ENCODE measurements at regions not wholly inside any gene's neighbourhood (a gene's known extent, or its start where the extent isn't known, plus 50 kb on each side); places are given as distances from the start of the nearest gene placed in this dataset.

DNA sequence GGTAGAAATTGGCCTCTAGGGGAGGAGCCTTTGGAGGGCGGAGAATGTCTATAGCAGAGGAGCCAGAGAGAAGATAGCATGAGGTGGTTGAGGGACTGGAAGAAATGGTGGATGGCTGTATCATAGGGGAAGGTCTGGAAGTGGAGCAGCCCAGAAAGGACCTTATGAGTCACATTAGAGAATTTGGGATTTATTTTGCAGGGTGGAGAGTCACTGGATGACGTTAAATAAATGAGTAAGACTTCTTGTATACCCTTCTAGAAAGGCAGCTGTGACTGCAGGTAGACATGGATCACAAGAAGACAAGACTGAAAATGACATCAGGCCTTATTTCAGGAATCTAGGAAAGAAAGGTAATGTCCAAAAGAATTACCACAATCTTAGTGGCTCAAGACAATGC lies 208.2 kb upstream of the TMTC1 start:
- no peak overlapping the region for H3K9ac ChIP-seq (ENCODE audit: low read depth in 1 of 2, low read length in 2 of 2)
- 82% methylated on average over 2 of the region's 2 CpGs for WGBS
- H3K9me3 ChIP-seq (ENCODE audit: control insufficient read depth in 4 of 4, low read length in 3 of 4), result no peaks in the 10 kb centered on the region
- no peaks in the 10 kb centered on the region for H3K4me1 ChIP-seq (ENCODE audit: control insufficient read depth in 4 of 4, insufficient read depth in 4 of 4, low read length in 3 of 4)
- DNase-seq (ENCODE audit: low spot score), result no peak
- H3K4me3 ChIP-seq (ENCODE audit: low read depth in 1 of 3, low read length in 3 of 3), result no peak overlapping the region
- H3K36me3 ChIP-seq (ENCODE audit: control insufficient read depth in 4 of 4, insufficient read depth in 3 of 4, low read depth in 1 of 4, low read length in 3 of 4), result no peaks in the 10 kb centered on the region
- H3K27ac ChIP-seq (ENCODE audit: low read depth in 1 of 2, low read length in 2 of 2), result no peak overlapping the region
- no peak for TF ChIP-seq YY1 (IDR thresholded peaks at IDR 0.05)
- no peak for TF ChIP-seq RAD21 (IDR thresholded peaks at IDR 0.05)
- TF ChIP-seq, protein P1, sequence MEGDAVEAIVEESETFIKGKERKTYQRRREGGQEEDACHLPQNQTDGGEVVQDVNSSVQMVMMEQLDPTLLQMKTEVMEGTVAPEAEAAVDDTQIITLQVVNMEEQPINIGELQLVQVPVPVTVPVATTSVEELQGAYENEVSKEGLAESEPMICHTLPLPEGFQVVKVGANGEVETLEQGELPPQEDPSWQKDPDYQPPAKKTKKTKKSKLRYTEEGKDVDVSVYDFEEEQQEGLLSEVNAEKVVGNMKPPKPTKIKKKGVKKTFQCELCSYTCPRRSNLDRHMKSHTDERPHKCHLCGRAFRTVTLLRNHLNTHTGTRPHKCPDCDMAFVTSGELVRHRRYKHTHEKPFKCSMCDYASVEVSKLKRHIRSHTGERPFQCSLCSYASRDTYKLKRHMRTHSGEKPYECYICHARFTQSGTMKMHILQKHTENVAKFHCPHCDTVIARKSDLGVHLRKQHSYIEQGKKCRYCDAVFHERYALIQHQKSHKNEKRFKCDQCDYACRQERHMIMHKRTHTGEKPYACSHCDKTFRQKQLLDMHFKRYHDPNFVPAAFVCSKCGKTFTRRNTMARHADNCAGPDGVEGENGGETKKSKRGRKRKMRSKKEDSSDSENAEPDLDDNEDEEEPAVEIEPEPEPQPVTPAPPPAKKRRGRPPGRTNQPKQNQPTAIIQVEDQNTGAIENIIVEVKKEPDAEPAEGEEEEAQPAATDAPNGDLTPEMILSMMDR (IDR thresholded peaks at IDR 0.05; ENCODE audit: low read depth, low read length, missing input control), result no peak
- no peak for TF ChIP-seq JUND (IDR thresholded peaks at IDR 0.05)
- no peak for TF ChIP-seq HNF4A (conservative IDR thresholded peaks at IDR 0.05)
- no peak for TF ChIP-seq HNF4G (IDR thresholded peaks at IDR 0.05)
- no peak for TF ChIP-seq FOXA2 (IDR thresholded peaks at IDR 0.05)
- H3K27me3 ChIP-seq (ENCODE audit: control insufficient read depth in 4 of 4, insufficient read depth in 4 of 4, low read length in 3 of 4), result no peaks in the 10 kb centered on the region

DNA sequence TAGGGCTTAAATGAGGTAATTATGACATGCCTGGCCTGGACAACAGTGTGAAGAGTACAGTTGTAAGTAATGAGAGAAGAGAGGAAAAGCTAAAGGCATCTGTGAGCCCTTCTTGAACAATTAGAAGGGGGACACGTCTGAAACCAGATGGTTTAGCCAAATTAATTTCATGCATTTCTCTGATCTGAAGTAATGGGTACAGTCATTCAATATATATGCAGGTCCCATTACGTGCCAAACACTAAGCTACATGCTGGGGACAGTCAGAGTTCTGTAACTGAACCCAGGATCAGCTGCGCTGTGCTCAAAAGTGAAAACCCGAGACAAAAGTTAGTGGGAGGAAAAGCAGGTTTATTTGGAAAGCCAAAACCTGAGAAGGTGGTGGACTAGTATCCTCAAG lies 207.2 kb upstream of the TMTC1 start:
- Histone ChIP-seq H3K27me3 (ENCODE audit: control insufficient read depth in 4 of 4, insufficient read depth in 4 of 4, low read length in 3 of 4) (no peaks in the 10 kb centered on the region), H3K4me3 (ENCODE audit: low read depth in 1 of 3, low read length in 3 of 3) (no peak overlapping the region), H3K9ac (ENCODE audit: low read depth in 1 of 2, low read length in 2 of 2) (no peak overlapping the region), H3K27ac (ENCODE audit: low read depth in 1 of 2, low read length in 2 of 2) (no peak overlapping the region), H3K36me3 (ENCODE audit: control insufficient read depth in 4 of 4, insufficient read depth in 3 of 4, low read depth in 1 of 4, low read length in 3 of 4) (no peaks in the 10 kb centered on the region), H3K4me1 (ENCODE audit: control insufficient read depth in 4 of 4, insufficient read depth in 4 of 4, low read length in 3 of 4) (no peaks in the 10 kb centered on the region), H3K9me3 (ENCODE audit: control insufficient read depth in 4 of 4, low read length in 3 of 4) (no peaks in the 10 kb centered on the region)
- TF ChIP-seq FOXA1 (IDR thresholded peaks at IDR 0.05) (no peak), FOXA2 (IDR thresholded peaks at IDR 0.05) (no peak), HNF4A (conservative IDR thresholded peaks at IDR 0.05) (no peak), GABPA (IDR thresholded peaks at IDR 0.05 in 1 of 2, conservative IDR thresholded peaks at IDR 0.05 in 1 of 2) (no peak), YY1 (IDR thresholded peaks at IDR 0.05) (no peak), SP1 (IDR thresholded peaks at IDR 0.05) (no peak), RXRA (IDR thresholded peaks at IDR 0.05) (no peak), EGR1 (IDR thresholded peaks at IDR 0.05; ENCODE audit: low read depth in 2 of 2) (no peak), JUND (IDR thresholded peaks at IDR 0.05) (no peak), HNF4G (IDR thresholded peaks at IDR 0.05) (no peak), RAD21 (IDR thresholded peaks at IDR 0.05) (no peak)
- TF ChIP-seq, protein P2, sequence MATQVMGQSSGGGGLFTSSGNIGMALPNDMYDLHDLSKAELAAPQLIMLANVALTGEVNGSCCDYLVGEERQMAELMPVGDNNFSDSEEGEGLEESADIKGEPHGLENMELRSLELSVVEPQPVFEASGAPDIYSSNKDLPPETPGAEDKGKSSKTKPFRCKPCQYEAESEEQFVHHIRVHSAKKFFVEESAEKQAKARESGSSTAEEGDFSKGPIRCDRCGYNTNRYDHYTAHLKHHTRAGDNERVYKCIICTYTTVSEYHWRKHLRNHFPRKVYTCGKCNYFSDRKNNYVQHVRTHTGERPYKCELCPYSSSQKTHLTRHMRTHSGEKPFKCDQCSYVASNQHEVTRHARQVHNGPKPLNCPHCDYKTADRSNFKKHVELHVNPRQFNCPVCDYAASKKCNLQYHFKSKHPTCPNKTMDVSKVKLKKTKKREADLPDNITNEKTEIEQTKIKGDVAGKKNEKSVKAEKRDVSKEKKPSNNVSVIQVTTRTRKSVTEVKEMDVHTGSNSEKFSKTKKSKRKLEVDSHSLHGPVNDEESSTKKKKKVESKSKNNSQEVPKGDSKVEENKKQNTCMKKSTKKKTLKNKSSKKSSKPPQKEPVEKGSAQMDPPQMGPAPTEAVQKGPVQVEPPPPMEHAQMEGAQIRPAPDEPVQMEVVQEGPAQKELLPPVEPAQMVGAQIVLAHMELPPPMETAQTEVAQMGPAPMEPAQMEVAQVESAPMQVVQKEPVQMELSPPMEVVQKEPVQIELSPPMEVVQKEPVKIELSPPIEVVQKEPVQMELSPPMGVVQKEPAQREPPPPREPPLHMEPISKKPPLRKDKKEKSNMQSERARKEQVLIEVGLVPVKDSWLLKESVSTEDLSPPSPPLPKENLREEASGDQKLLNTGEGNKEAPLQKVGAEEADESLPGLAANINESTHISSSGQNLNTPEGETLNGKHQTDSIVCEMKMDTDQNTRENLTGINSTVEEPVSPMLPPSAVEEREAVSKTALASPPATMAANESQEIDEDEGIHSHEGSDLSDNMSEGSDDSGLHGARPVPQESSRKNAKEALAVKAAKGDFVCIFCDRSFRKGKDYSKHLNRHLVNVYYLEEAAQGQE (IDR thresholded peaks at IDR 0.05), result no peak
- TF ChIP-seq, protein P1 (IDR thresholded peaks at IDR 0.05; ENCODE audit: low read depth, low read length, missing input control), result no peak
- TF ChIP-seq, protein P3, sequence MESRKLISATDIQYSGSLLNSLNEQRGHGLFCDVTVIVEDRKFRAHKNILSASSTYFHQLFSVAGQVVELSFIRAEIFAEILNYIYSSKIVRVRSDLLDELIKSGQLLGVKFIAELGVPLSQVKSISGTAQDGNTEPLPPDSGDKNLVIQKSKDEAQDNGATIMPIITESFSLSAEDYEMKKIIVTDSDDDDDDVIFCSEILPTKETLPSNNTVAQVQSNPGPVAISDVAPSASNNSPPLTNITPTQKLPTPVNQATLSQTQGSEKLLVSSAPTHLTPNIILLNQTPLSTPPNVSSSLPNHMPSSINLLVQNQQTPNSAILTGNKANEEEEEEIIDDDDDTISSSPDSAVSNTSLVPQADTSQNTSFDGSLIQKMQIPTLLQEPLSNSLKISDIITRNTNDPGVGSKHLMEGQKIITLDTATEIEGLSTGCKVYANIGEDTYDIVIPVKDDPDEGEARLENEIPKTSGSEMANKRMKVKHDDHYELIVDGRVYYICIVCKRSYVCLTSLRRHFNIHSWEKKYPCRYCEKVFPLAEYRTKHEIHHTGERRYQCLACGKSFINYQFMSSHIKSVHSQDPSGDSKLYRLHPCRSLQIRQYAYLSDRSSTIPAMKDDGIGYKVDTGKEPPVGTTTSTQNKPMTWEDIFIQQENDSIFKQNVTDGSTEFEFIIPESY (IDR thresholded peaks at IDR 0.05), result no peak
- TF ChIP-seq, protein P4, sequence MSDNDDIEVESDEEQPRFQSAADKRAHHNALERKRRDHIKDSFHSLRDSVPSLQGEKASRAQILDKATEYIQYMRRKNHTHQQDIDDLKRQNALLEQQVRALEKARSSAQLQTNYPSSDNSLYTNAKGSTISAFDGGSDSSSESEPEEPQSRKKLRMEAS (IDR thresholded peaks at IDR 0.05), result no peak
- TF ChIP-seq, protein P5, sequence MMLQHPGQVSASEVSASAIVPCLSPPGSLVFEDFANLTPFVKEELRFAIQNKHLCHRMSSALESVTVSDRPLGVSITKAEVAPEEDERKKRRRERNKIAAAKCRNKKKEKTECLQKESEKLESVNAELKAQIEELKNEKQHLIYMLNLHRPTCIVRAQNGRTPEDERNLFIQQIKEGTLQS (IDR thresholded peaks at IDR 0.05), result no peak
- 74% methylated on average over 4 of the region's 4 CpGs for WGBS
- no peak for DNase-seq (ENCODE audit: low spot score)
